Chondrocyte (in vitro differentiated cells): ENCODE measurements at regions not wholly inside any gene's neighbourhood (a gene's known extent, or its start where the extent isn't known, plus 50 kb on each side); places are given as distances from the start of the nearest gene placed in this dataset.

ENCODE experiments used
- DNase-seq: peaks from one replicate; pipeline ENCODE4 v3.0.0; 2021; ENCODE audit warnings: mixed read lengths, low spot score
- H3K27ac Mint-ChIP-seq: one replicate; pipeline ENCODE4 v1.8.0; 2021; ENCODE audit warnings: mild to moderate bottlenecking, moderate library complexity, mixed read lengths; ENCODE audit not compliant: unreplicated experiment
- H3K27me3 Mint-ChIP-seq: 2 replicates; pipeline ENCODE4 v1.8.0; 2021; ENCODE audit warnings: low read depth, mixed read lengths
- H3K36me3 Mint-ChIP-seq: 2 replicates; pipeline ENCODE4 v1.8.0; 2021; ENCODE audit warnings: low read depth, mixed read lengths
- H3K4me1 Mint-ChIP-seq: 2 replicates; pipeline ENCODE4 v1.8.0; 2021; ENCODE audit warnings: low read depth, mild to moderate bottlenecking, mixed read lengths
- H3K4me3 Mint-ChIP-seq: one replicate; pipeline ENCODE4 v1.8.0; 2021; ENCODE audit warnings: mild to moderate bottlenecking, moderate library complexity, mixed read lengths; ENCODE audit not compliant: unreplicated experiment
- H3K9me3 Mint-ChIP-seq: 2 replicates; pipeline ENCODE4 v1.8.0; 2021; ENCODE audit warnings: low read depth, mixed read lengths
- CTCF ChIP-seq: fragments of 200-600 bp; sonication (generic); IDR thresholded peaks from 2 replicates; pipeline ENCODE4 v1.5.0; 2021; ENCODE audit warnings: antibody characterized with exemption, mild to moderate bottlenecking, moderate library complexity

- H3K4me1 Mint-ChIP-seq: peaks cover 53% of the 10 kb centered on the region
- H3K9me3 Mint-ChIP-seq: no peaks in the 10 kb centered on the region
- no peak for TF ChIP-seq CTCF
- no peak overlapping the region for H3K4me3 Mint-ChIP-seq
- H3K27me3 Mint-ChIP-seq: peaks cover 12% of the 10 kb centered on the region
- H3K36me3 Mint-ChIP-seq: no peaks in the 10 kb centered on the region
- no peak overlapping the region for H3K27ac Mint-ChIP-seq
- DNase-seq: no peak
Measured at GRCh38 chr14:98904677-98905076, 367.3 kb downstream of the BCL11B start.

GRCh38 chr14:98906123-98906995 lies 365.6 kb downstream of the BCL11B start:
- TF ChIP-seq CTCF: peak; percentile 15
- no peak for DNase-seq
- H3K4me3 Mint-ChIP-seq: no peak overlapping the region
- no peak overlapping the region for H3K27ac Mint-ChIP-seq
- H3K4me1 Mint-ChIP-seq: peaks cover 62% of the 10 kb centered on the region
- H3K36me3 Mint-ChIP-seq: no peaks in the 10 kb centered on the region
- H3K27me3 Mint-ChIP-seq: peaks cover 4% of the 10 kb centered on the region
- no peaks in the 10 kb centered on the region for H3K9me3 Mint-ChIP-seq

GRCh38 chr14:98907271-98907670 lies 364.7 kb downstream of the BCL11B start:
- no peak for TF ChIP-seq CTCF
- Mint-ChIP-seq H3K9me3 (no peaks in the 10 kb centered on the region), H3K27me3 (peaks cover 4% of the 10 kb centered on the region), H3K36me3 (no peaks in the 10 kb centered on the region), H3K4me1 (peaks cover 62% of the 10 kb centered on the region), H3K4me3 (no peak overlapping the region), H3K27ac (no peak overlapping the region)
- no peak for DNase-seq

GRCh38 chr14:98908050-98908449 lies 363.9 kb downstream of the BCL11B start:
- Mint-ChIP-seq H3K9me3 (no peaks in the 10 kb centered on the region), H3K36me3 (no peaks in the 10 kb centered on the region), H3K4me3 (no peak overlapping the region), H3K4me1 (peaks cover 60% of the 10 kb centered on the region), H3K27me3 (peaks cover 5% of the 10 kb centered on the region), H3K27ac (no peak overlapping the region)
- no peak for DNase-seq
- TF ChIP-seq CTCF: no peak

- peak overlapping the region; percentile 82 for H3K27ac Mint-ChIP-seq
- TF ChIP-seq CTCF: no peak
- DNase-seq: no peak
- no peaks in the 10 kb centered on the region for H3K36me3 Mint-ChIP-seq
- H3K4me3 Mint-ChIP-seq: no peak overlapping the region
- peaks cover 46% of the 10 kb centered on the region for H3K4me1 Mint-ChIP-seq
- H3K27me3 Mint-ChIP-seq: peaks cover 15% of the 10 kb centered on the region
- no peaks in the 10 kb centered on the region for H3K9me3 Mint-ChIP-seq
Measured at GRCh38 chr14:98909251-98909944, 362.6 kb downstream of the BCL11B start.
